HFFc6 (cell line): ENCODE measurements at regions not wholly inside any gene's neighbourhood (a gene's known extent, or its start where the extent isn't known, plus 50 kb on each side); places are given as distances from the start of the nearest gene placed in this dataset.

Experiments
- DNase-seq: peaks from one replicate; pipeline ENCODE4 v3.0.0-alpha.2; 2018
- H3K27ac Mint-ChIP-seq: 2 replicates; pipeline ENCODE4 v1.8.0; 2020; ENCODE audit warnings: mild to moderate bottlenecking, mixed read lengths
- H3K27me3 Mint-ChIP-seq: 2 replicates; pipeline ENCODE4 v1.8.0; 2021; ENCODE audit warnings: mild to moderate bottlenecking, moderate library complexity, mixed read lengths; ENCODE audit not compliant: insufficient read depth
- H3K36me3 Mint-ChIP-seq: 2 replicates; pipeline ENCODE4 v1.8.0; 2021; ENCODE audit warnings: low read depth, mixed read lengths
- H3K4me1 Mint-ChIP-seq: 2 replicates; pipeline ENCODE4 v1.8.0; 2020; ENCODE audit warnings: low read depth, mixed read lengths
- H3K4me3 Mint-ChIP-seq: 2 replicates; pipeline ENCODE4 v1.8.0; 2020; ENCODE audit warnings: mild to moderate bottlenecking, moderate library complexity, mixed read lengths
- H3K9me3 Mint-ChIP-seq: 2 replicates; pipeline ENCODE4 v1.8.0; 2020; ENCODE audit warnings: mild to moderate bottlenecking, mixed read lengths
- TF ChIP-seq, protein P1 (sequence below): fragments of 200-600 bp; sonication (generic); IDR thresholded peaks from 2 replicates; pipeline ENCODE4 v1.5.0; 2021; ENCODE audit warnings: antibody characterized with exemption, mild to moderate bottlenecking

DNA sequence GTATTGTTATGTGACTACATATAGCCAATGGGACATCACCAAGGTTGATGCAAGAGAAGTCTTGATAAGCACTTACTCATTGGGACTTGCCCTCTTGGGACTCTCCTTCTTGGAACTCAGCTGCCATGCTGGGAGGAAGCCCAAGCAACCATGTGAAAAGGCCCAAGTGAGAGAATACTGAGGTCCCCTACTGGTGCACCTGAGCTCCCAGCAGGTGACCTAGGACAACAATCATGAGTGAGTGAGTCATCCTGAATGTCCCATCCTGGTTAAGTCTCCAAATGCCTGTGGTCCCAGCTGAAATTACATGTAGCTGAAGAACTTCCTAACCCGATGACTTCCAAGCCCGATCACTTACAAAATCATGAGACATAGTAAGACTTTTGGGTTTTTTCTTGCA, 260.7 kb downstream of the ICE1 start:
- Mint-ChIP-seq H3K27ac (no peak overlapping the region), H3K4me1 (no peaks in the 10 kb centered on the region), H3K27me3 (no peaks in the 10 kb centered on the region), H3K4me3 (no peak overlapping the region), H3K9me3 (peaks cover 52% of the 10 kb centered on the region), H3K36me3 (peaks cover 5% of the 10 kb centered on the region; the same call in 1 of the 2 replicates)
- TF ChIP-seq, protein P1, sequence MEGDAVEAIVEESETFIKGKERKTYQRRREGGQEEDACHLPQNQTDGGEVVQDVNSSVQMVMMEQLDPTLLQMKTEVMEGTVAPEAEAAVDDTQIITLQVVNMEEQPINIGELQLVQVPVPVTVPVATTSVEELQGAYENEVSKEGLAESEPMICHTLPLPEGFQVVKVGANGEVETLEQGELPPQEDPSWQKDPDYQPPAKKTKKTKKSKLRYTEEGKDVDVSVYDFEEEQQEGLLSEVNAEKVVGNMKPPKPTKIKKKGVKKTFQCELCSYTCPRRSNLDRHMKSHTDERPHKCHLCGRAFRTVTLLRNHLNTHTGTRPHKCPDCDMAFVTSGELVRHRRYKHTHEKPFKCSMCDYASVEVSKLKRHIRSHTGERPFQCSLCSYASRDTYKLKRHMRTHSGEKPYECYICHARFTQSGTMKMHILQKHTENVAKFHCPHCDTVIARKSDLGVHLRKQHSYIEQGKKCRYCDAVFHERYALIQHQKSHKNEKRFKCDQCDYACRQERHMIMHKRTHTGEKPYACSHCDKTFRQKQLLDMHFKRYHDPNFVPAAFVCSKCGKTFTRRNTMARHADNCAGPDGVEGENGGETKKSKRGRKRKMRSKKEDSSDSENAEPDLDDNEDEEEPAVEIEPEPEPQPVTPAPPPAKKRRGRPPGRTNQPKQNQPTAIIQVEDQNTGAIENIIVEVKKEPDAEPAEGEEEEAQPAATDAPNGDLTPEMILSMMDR, result no peak
- DNase-seq, result no peak

- Mint-ChIP-seq H3K27me3 (no peaks in the 10 kb centered on the region), H3K9me3 (peaks cover 44% of the 10 kb centered on the region), H3K4me1 (no peaks in the 10 kb centered on the region), H3K36me3 (peaks cover 4% of the 10 kb centered on the region; the same call in 1 of the 2 replicates), H3K27ac (no peak overlapping the region), H3K4me3 (no peak overlapping the region)
- TF ChIP-seq, protein P1, result no peak
- no peak for DNase-seq
Measured at GRCh38 chr5:5678909-5679308, 256.4 kb downstream of the ICE1 start.

DNA sequence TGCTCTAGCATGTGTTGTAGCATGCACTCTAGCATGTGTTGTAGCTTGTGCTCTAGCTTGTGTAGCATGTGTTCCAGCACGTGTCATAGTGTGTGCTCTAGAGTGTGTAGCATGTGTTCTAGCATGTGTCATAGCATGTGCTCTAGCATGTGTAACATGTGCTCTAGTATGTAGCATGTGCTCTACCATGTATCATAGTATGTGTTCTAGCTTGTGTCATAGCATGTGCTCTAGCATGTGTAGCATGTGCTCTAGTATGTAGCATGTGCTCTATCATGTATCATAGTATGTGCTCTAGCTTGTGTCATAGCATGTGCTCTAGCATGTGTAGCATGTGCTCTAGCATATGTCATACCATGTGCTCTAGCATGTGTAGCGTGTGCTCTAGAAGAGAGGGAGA, 255.3 kb downstream of the ICE1 start:
- Mint-ChIP-seq H3K27me3 (no peaks in the 10 kb centered on the region), H3K27ac (no peak overlapping the region), H3K9me3 (peaks cover 35% of the 10 kb centered on the region), H3K4me1 (no peaks in the 10 kb centered on the region), H3K36me3 (no peaks in the 10 kb centered on the region), H3K4me3 (no peak overlapping the region)
- TF ChIP-seq, protein P1, result no peak
- no peak for DNase-seq

DNA sequence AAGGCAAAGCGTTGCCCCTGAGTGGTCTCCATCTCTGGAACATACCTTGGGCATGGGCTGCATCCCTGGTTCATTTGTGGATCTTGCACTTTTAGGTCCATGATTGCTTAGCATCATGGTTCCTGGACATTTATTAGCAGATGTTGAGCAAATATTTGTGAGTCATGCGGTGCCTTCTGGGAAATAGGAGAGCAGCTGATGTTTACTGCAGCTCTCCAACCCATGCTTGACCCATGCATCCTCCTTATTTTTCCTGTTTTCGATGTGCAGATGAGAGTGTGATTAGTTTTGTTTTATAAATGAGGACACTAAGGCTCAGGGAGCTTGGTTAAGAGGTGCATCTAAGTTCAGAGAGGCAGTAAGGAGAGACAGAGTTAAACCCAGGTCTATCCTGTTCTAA, 253.7 kb downstream of the ICE1 start:
- H3K4me1 Mint-ChIP-seq, result no peaks in the 10 kb centered on the region
- DNase-seq, result no peak
- H3K27me3 Mint-ChIP-seq, result no peaks in the 10 kb centered on the region
- TF ChIP-seq, protein P1, result no peak
- H3K4me3 Mint-ChIP-seq, result no peak overlapping the region
- peaks cover 28% of the 10 kb centered on the region for H3K9me3 Mint-ChIP-seq
- H3K27ac Mint-ChIP-seq, result no peak overlapping the region
- H3K36me3 Mint-ChIP-seq, result no peaks in the 10 kb centered on the region

DNA sequence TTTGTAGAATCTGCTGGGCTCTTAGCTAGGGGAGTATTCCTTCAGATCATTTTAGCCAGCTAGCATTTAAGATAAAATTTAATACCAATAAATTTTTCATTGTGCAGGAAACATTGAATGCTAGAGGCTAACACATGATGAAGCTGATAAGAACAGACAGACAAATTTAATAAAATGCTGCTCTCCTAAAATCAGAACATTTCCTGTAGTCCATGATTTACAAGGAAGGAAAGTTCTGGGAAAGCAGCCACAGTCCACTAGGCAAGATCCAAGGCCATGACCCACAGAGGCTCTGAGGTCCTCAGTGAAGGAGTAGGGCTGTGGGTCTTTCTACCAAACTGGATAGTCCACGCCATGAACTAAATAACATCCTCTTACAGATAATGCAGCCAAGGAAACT, 253.0 kb downstream of the ICE1 start:
- TF ChIP-seq, protein P1, result no peak
- no peak overlapping the region for H3K27ac Mint-ChIP-seq

GRCh38 chr5:5671823-5672222, 249.3 kb downstream of the ICE1 start:
- Mint-ChIP-seq H3K4me1 (no peaks in the 10 kb centered on the region), H3K9me3 (peaks cover 31% of the 10 kb centered on the region), H3K4me3 (no peak overlapping the region), H3K27ac (no peak overlapping the region), H3K36me3 (no peaks in the 10 kb centered on the region), H3K27me3 (peaks cover 4% of the 10 kb centered on the region; the same call in 1 of the 2 replicates)
- no peak for DNase-seq
- TF ChIP-seq, protein P1, result no peak

More for the DNA sequence above, 253.0 kb downstream of the ICE1 start:
- no peak for DNase-seq
- Mint-ChIP-seq H3K4me1 (no peaks in the 10 kb centered on the region), H3K27me3 (no peaks in the 10 kb centered on the region), H3K9me3 (peaks cover 34% of the 10 kb centered on the region), H3K36me3 (no peaks in the 10 kb centered on the region), H3K4me3 (no peak overlapping the region)
